Hepatocyte (in vitro differentiated cells): ENCODE measurements at regions not wholly inside any gene's neighbourhood (a gene's known extent, or its start where the extent isn't known, plus 50 kb on each side); places are given as distances from the start of the nearest gene placed in this dataset.

Experiments
- EZH2 ChIP-seq: fragments of 200-600 bp; sonication (generic); IDR thresholded peaks from 2 replicates; pipeline ENCODE4 v1.6.1; 2016; ENCODE audit warnings: antibody characterized with exemption, mild to moderate bottlenecking, borderline replicate concordance
- EZH2phosphoT487 ChIP-seq: fragments of 200-600 bp; sonication (generic); IDR thresholded peaks from one replicate; pipeline ENCODE4 v1.6.1; 2018; ENCODE audit warnings: antibody characterized with exemption, mild to moderate bottlenecking, low read depth, moderate library complexity; ENCODE audit not compliant: unreplicated experiment, severe bottlenecking
- TF ChIP-seq, protein P1 (sequence below): fragments of 200-600 bp; sonication (generic); IDR thresholded peaks from 2 replicates; pipeline ENCODE4 v1.5.1; 2016; ENCODE audit warnings: antibody characterized with exemption, mild to moderate bottlenecking; ENCODE audit not compliant: poor library complexity

DNA sequence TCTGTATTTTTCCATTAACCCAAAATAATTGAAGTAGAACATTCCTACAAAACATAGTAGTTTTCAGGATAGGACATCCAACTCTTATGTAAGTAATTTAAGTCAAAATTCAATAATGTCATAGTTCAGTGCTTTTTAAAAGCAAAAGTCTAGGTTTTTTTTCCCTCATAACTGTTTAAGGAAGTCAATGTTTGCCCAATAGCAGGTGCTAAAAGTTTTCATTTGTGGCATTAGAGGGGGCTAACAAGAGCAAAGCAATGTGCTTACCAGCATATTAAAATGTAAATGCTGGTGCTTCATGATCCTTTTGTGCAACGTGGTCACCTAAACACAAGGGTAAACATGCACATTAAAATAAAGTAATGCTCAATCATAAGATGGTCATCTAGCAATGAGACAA is 155.2 kb upstream of the PPP1R2C start:
- TF ChIP-seq, protein P1, sequence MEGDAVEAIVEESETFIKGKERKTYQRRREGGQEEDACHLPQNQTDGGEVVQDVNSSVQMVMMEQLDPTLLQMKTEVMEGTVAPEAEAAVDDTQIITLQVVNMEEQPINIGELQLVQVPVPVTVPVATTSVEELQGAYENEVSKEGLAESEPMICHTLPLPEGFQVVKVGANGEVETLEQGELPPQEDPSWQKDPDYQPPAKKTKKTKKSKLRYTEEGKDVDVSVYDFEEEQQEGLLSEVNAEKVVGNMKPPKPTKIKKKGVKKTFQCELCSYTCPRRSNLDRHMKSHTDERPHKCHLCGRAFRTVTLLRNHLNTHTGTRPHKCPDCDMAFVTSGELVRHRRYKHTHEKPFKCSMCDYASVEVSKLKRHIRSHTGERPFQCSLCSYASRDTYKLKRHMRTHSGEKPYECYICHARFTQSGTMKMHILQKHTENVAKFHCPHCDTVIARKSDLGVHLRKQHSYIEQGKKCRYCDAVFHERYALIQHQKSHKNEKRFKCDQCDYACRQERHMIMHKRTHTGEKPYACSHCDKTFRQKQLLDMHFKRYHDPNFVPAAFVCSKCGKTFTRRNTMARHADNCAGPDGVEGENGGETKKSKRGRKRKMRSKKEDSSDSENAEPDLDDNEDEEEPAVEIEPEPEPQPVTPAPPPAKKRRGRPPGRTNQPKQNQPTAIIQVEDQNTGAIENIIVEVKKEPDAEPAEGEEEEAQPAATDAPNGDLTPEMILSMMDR: no peak
- TF ChIP-seq EZH2phosphoT487 (no peak), EZH2 (no peak)
